Fibroblast of villous mesenchyme (primary cell): ENCODE measurements at regions not wholly inside any gene's neighbourhood (a gene's known extent, or its start where the extent isn't known, plus 50 kb on each side); places are given as distances from the start of the nearest gene placed in this dataset.

Experiments
- DNase-seq: peaks from one replicate; pipeline ENCODE4 v3.0.0-alpha.2; 2010; ENCODE audit warnings: low read depth
- H3K4me3 ChIP-seq: 2 replicates; pipeline ENCODE4 v1.5.1; 2011; ENCODE audit warnings: low read depth, mild to moderate bottlenecking, low read length
- TF ChIP-seq, protein P1 (sequence below): IDR thresholded peaks from 2 replicates; pipeline ENCODE4 v1.5.1; 2012; ENCODE audit warnings: low read depth, mild to moderate bottlenecking, low read length; ENCODE audit not compliant: insufficient read depth

DNA sequence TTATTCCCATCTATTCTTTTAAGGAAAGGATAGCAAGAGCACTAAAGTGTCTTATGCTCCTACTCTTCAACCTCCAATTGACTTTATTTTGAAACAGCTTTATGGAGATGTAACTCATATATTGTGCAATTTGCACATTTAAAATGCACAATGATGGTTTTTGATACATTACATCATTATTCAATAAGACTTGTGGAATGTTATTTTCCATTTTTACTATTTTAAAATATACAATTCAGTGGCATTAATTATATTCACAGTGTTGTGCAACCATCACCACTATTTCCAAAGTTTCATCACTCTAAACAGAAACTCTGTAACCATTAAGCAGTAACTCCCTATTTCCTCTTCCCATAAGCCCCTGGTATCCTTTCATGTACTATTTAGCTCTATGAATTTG is 489.8 kb downstream of the NEBL start:
- no peak overlapping the region for H3K4me3 ChIP-seq
- DNase-seq, result no peak
- TF ChIP-seq, protein P1, sequence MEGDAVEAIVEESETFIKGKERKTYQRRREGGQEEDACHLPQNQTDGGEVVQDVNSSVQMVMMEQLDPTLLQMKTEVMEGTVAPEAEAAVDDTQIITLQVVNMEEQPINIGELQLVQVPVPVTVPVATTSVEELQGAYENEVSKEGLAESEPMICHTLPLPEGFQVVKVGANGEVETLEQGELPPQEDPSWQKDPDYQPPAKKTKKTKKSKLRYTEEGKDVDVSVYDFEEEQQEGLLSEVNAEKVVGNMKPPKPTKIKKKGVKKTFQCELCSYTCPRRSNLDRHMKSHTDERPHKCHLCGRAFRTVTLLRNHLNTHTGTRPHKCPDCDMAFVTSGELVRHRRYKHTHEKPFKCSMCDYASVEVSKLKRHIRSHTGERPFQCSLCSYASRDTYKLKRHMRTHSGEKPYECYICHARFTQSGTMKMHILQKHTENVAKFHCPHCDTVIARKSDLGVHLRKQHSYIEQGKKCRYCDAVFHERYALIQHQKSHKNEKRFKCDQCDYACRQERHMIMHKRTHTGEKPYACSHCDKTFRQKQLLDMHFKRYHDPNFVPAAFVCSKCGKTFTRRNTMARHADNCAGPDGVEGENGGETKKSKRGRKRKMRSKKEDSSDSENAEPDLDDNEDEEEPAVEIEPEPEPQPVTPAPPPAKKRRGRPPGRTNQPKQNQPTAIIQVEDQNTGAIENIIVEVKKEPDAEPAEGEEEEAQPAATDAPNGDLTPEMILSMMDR, result no peak

DNA sequence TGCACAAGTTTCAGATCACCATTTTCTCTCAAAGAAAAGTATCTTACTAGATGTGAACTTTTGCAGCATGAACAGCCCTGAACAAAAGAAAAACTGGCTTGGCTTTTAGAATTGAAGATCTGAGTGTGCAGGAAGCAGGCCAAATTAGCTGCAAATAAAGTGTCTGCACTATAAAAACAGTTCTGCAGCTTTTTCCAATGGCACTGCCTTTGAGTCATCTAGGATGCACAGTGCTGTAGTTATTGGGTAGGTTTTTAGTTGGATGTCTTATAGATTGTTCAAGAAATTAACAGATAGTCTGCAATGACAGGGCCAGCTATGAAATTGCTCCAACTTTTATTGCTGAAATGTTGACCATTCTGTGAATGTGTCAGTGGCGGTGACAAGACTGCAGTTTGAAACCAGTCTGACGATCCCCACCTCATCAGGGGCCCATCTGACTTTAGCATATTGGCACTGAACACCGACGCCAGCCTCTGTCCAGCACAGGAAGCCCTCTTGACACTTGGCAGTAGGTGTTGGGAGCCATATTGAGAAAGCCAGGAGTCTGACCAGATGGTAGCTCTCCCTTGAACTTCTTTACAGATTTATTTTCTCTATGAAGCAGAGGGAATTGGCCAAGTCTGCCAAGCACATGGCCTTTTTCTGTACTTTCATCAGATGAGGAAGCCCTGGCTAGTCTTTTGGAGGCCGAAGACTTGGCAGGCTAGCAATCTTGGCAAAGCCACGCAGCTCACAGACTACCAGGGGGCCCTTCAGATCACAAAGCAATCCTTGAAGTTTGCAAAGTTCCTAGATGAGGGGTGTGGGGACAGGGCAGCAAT is 490.6 kb downstream of the NEBL start:
- TF ChIP-seq, protein P1, result no peak
- no peak overlapping the region for H3K4me3 ChIP-seq
- no peak for DNase-seq

- TF ChIP-seq, protein P1, result no peak
- DNase-seq, result no peak
- no peak overlapping the region for H3K4me3 ChIP-seq
Observed at GRCh38 chr10:20405761-20406160, 491.4 kb downstream of the NEBL start.

DNA sequence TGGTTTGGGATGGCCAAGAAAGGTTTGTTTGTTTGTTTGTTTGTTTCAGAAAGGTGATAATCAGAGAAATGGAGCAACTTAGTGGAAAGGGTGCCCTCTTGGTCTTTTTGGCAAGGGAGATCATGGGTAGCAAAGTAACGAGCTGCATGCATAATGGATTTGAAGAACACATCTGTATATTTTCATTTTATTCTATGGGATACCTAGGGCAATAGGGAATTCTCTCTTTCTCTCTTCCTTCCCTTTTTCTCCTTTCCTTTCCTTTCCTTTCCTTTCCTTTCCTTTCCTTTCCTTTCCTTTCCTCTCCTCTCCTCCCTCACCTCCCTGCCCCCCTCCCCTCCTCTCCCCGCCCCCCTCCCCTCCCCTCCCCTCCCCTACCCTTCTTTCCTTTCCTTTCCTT is 492.1 kb downstream of the NEBL start:
- H3K4me3 ChIP-seq, result no peak overlapping the region
- TF ChIP-seq, protein P1, result no peak
- no peak for DNase-seq

DNA sequence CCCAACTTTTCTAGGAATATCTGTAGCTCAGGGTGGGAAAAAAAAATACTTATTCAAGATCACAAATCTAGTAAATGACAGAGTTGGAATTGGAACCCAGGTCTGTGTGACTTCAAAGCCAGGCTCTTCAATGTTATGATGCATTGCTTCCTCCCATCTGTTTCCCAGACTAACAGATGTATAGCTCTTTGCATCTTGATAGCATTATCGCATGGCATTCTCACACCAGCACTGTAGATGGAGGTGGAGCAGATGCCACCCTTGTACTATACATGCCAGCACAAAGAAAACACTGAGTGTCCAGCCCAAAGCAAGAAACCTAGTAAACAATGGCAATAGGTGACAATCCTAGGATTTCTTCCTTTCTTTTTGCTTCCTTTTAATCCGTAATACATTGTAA is 497.3 kb downstream of the NEBL start:
- H3K4me3 ChIP-seq, result no peak overlapping the region
- TF ChIP-seq, protein P1, result no peak
- no peak for DNase-seq

GRCh38 chr10:20396701-20397100 is 500.4 kb downstream of the NEBL start:
- no peak for DNase-seq
- TF ChIP-seq, protein P1, result no peak
- no peak overlapping the region for H3K4me3 ChIP-seq

DNA sequence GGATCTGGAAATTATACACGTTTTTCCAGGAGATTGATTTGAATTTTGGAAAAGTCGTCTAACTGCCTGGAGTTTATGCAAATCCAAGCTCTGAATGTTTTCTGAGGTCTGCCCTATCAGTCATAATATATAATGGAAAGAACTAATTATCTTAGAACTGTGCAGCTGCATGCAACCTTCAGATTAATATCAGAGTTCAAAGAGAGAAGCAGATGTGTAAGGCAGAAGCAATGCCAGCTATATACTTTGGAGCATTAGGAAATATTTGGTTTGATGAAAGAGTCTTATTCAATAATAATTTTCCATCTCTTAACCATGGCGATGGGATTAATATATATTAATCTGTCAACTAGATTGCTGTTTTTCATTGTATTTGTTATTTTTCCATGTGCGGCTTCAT is 500.9 kb downstream of the NEBL start:
- TF ChIP-seq, protein P1, result no peak
- DNase-seq, result no peak
- no peak overlapping the region for H3K4me3 ChIP-seq
